GM19238 (cell line): ENCODE measurements at regions not wholly inside any gene's neighbourhood (a gene's known extent, or its start where the extent isn't known, plus 50 kb on each side); places are given as distances from the start of the nearest gene placed in this dataset.

Source experiments
- DNase-seq: peaks from one replicate; pipeline ENCODE4 v3.0.0; 2011; ENCODE audit warnings: low spot score; ENCODE audit not compliant: insufficient read length

DNA sequence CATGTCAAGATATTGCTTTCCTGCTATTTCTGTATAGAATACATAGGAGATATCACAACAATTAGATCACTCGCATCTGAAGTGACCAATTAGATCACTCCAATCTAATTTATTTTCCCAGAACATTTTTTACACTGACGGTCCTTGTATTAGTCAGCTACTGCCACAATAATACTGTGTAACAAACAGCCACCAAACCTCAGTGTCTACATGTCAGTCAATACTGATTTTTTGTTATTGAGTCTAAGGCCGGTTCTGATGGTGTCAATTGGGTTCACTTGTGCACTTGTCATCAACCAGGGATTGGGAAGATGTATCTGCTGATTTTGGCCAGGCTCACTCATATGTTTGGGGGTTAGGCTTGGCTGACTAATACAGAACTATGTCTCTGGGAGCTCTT lies 275.9 kb upstream of the NFE2L3 start:
- DNase-seq = no peak

DNA sequence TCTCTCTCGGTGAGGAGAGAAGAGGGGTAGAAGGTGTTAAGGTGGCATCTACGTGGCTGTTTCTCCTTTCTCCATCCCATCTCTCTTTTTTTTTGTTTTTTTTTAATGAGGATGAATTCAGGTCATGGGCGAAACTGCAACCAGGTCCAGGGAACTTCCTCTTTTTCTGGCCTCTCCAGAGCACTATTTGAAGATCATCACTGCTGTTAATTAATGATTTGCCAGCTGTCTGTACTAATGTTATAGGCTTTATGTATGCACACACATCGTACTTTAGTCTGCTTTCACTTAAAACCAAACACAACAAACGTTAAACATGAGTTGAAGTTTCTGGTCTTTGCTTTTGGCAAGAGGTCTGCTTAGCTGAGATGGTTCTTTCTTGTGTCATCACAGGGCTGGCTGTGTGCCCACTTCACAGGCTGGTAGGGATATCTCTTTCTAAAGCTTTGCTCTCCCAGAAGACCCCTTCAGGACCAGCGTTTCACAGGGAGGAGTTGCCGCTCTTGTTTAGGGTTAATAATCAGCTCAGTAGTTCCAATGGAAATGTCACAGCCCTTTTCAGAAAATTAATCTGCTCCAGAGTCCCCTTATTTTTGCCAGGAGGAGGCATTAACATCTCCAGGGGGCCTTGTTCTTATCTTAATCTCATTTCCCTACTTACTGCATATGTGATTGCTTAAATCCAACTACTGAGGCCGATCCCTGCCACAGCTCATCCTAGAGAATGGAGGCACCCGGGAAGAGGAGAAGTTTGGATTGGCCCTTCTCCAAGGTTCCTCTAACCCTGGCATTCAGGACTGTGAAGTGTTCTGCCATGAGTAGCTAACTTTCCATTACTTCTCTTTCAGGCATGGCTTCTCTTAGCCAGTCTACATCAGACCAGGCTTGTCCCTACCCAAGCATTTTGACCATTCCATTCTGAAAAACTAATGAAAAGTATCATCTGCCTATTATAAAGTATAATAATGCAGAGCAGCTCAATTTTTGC lies 273.9 kb upstream of the NFE2L3 start:
- no peak for DNase-seq

DNA sequence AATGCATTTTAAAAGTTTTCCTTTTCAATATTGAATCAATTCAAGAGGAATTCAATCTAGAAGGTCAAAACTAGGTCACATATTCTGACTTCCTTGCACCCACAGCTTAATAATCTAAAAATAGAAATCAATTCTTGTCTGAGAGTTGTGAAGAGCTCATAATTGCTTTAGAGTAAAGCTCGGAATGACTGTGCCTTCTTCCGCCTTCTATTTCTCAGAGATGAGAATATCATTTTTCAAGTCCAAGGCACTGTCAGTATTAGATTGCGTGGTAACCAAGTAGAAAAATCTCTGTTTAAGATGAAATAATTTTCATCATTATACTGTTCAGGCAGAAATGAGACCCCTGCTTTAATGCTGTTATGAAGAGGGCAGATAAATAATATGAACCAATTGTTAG lies 272.2 kb upstream of the NFE2L3 start:
- DNase-seq = no peak

DNA sequence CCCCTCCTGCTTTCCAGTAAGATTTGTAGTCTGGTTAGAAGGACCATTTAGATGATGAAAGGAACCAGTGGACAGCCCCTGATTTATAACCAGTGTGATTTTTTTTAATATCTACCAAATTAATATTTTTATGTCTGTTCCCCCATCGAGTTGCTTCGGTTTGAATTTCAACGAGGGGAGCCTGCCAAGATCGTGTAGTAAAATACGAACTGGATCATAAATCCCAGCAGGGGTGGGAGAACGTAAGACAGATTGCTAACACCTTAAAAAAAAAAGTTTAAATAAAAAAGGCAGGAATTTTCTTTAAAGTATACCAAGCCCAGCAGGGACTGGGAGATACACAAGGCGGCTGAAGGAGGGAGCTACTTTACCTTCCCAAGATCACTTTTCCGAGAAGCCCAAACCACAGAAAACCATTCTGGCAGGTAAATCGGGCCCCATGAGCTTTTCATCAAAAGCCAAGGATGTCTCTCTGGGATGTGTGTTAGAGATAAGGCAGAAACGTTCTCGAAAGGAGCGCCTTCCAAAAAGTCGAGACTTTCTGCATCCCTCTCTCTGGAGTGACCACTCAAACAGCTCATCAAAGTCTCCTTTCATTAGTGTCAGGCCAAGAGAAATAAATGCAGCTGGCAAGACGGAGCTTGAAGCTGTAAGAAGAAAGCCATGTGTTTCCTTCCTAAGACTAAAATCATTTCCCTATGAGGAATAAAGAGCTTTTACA lies 270.5 kb upstream of the NFE2L3 start:
- DNase-seq = no peak

DNA sequence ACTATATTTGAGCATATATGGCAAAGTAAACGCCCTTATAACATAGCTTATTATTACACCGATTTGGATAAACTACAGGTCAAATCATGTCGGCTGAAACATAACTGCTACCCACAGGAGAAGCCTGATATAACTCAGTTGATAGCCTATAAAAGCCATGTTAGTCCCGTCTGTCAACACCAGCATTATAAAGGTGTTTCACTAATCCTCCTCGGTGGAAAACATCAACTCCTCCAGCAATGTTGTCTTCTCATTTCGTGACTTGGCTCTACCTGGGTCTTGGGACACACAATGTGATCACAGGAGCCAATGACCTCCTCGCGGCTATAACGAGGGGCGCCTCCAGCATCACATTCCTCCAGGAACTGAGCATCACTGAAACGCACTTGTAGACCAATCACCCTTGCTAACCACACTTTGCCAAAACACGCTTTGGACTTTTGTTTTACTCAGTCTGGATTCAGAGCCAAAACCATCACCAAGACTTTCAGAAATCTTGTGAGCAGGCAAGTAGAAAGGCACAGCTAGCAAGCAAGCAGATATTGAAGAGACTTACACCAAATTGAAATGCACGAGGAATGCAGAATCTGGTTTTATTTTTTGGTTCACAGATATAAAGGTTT lies 269.7 kb upstream of the NFE2L3 start:
- DNase-seq = no peak

DNA sequence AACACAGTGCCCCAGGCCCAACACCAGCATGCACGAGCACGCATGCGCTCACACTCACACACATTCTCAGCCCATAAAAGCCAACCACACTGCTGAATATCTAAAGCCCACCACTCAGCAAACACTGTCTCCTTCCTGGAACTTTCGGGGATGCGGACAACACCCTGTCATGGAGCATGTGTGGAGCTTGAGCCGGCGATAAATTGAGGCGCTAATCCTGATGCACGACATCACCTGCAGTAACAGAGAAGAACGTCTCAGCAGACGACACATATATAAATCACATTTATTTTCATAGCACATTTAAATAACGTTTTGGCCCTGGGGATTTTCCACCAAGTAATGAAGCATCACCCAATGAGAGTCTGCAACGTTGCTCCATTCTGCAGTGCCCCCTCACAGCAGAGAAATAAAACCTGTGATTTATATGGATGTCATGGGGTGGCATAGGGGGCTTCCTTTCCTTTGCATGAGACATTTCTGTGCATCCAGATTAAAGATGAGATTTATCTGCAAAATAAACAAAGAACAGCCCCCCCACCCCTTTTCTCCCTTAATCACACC lies 267.7 kb upstream of the NFE2L3 start:
- no peak for DNase-seq

DNA sequence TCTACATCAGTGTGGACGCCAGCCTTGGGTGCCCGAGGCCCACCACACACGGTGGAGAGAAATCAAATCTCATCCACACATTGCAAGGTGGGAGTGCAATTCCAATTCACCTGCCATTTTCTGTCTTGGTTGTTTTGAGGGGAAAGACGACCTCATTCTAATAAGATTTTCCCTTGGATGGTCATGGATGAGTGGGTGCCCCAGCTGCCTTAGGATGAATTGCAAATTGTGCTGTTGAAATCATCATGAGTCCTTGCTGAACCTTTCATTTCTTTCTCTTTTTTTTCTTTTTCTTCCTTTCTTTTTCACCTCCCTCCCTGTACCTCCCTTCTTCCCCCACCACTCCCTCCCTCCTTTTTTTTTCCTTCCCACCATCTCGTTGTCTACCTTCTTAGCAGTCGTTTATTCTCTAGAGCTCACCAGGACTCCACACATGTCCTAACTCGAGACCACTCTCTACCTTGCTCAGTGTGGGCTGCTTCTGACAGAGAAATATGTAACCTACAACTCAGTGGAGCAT lies 266.9 kb upstream of the NFE2L3 start:
- no peak for DNase-seq

DNA sequence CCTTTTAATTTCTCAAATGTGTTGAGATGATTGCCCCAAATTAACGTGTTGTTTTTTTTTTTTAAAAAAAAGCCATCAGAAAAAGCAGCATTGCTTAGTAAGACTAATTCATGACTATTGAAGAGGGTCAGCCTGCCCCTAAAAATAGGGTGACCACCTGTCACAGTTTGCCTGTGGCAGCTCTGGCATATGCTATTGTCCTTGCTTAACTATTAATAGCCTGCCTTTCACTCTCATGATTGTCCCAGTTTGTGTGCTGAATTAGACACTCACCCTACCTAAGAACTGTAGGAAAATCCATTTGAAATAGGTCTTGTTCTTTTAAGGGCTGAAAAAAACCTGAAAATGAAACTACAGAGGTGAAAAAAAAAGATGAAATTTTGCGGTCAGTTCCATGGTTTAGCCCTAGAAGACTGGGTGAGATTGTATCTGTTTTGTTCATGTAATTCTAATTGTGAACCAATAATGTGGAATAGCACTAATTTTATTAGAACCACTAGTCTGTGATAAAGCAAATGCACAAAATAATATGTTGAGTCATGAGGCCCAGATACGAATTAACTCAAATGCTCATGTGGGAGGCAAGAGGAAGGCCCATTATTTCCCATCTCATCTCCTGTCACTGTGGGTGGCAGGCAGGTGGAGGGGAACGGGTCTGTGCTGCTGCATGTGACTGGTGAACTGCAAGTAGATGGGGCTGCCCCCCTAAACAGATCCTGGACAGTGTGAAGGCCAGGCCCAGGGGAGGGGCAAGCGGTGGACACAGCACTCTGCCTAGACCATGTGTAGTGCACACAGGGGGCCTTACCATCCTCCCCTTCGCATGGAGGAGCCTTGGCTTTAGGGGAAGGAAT lies 265.4 kb upstream of the NFE2L3 start:
- DNase-seq = no peak

DNA sequence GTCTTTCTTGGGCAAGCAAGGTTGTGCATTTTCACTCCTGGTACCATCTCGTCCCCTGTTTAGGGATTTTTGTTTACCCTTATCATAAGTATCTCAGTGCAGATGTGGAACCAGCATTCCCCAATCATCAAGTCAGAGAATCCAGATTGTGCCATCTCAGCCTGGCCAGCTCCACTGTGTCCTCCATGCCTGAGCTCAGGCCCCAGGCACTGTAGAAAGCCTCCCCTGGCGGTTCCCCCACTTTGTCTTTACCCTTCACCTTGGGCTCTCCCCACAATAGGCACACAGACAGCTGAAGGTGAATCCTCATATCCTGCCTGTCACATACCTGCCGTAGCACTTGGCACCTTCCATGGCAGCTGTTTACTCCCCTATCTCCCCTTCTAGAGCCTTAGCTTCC lies 264.7 kb upstream of the NFE2L3 start:
- DNase-seq = no peak

DNA sequence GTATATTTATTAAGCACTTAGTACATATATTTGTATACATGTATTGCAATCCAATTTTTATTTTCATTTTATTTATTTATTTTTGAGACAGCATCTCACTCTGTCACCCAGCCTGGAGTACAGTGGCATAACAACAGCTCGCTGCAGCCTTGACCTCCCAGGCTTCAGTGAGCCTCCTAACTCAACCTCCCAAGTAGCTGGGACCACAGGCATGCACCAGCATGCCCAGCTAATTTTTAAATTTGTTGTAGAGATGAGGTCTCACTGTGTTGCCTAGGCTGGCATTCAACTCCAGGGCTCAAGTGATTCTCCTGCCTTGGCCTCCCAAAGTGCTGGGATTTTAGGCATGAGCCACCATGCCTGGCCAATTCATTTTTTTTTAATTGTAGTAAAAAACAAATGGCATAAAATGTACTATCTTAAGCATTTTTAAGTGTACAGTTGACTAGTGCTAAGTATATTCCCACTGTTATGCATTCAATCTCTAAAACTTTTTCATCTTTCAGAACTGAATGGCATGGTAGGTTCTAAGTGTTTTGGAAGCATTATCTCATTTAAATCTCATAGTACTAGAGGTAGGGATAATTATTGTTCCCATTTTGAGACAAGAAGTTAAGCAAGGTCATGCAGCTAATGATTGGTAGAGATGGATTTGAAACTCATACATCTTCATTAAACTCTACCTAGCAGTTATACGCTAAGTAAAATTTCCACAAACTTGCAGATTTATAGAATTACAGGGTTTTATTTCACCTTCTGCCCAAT lies 264.0 kb upstream of the NFE2L3 start:
- no peak for DNase-seq

DNA sequence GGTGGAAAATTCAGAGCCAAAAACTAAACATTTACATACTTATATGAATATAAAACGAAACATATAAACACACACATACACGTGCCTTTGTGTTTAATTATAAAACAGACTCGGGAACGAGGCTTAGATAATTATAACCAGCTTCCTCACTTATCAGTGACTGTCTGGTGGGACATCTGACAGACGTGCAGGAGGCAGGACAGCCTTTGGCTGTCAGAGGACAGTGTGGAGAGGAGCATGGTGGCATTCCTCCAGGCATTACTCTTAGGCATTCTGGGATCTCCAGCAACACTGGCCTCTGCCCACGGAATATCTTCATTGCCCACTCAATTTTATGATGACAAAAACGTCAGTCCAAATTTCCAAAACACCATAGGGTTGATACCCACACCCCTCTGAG lies 262.2 kb upstream of the NFE2L3 start:
- DNase-seq = no peak

DNA sequence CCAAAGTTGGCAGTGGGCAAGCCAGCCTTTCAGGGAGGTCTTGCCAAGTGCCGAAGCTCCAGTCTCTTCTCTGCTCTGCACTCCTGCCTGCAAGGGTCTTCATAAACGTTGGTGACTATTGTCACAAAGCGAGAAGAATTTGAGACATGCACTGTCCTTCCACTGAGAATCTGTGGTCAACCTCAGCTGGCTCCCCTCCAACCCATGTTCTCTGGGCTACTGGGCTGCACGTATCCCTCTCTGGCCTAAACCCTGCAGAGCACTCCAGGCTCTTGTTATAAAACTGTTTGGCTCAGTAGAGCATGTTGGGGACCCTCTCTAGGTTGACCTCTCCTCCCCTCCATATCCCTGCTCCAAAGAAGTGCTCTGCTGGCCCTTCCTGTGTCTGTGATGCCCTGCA lies 260.4 kb upstream of the NFE2L3 start:
- no peak for DNase-seq

DNA sequence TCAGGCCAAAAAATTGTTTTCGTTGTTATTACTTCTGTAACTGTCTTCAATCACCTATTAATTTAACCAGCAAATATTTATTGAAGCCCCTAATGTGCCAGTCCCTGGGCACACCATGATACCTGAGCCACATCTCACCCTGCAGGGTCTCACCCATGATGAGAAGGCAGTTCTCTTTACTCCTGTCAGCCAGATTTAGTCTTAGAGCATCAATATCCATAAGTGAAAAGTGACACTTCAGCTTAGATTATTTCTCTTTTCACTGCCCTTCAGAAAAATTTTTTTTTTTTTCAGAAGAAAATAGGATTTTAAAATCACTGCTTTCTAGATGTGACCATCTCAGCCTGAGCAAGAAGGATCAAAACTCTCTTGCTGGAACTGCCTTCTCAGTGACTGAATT lies 258.6 kb upstream of the NFE2L3 start:
- no peak for DNase-seq

DNA sequence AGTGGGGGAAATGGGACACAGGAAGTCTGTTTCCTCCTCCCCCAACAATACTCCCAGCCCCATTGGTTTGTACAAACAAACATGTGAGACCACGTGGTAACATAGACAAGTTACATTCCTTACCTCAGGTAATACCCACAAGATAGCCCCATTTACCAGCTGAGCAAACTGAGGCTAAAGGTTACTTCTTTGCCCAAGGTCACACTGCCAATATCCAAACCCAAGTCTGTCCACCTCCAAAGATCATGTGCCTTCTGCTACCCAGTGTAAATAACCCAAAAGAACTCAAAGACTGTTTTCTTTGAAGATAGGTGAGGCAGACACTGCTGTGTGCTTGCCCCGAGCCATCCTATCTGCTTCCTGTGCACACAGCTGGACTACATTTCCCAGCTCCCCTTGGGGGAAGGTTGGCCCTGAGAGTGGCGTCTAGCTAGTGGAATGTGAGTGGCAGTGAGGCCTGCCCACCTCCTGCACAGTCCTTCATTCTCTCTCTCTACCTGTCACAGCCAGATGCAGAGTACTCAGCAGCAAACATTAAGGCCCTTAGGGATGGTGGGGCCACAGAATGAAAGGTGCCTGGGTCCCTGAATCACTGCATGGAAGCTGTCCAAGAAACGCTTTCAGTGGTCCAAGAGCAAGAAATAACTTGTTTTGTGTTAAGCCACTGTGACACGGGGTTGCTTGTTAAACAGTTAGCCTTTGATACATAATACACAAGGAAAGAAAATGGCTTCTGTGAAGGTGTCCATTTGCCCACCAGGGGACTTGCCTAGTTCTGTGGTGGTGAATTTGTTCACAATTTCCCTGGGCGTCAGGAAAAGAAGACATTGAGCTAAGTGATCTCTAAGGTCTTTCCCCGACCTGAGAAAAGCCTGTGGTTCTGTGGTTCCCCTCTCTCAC lies 257.7 kb upstream of the NFE2L3 start:
- no peak for DNase-seq

DNA sequence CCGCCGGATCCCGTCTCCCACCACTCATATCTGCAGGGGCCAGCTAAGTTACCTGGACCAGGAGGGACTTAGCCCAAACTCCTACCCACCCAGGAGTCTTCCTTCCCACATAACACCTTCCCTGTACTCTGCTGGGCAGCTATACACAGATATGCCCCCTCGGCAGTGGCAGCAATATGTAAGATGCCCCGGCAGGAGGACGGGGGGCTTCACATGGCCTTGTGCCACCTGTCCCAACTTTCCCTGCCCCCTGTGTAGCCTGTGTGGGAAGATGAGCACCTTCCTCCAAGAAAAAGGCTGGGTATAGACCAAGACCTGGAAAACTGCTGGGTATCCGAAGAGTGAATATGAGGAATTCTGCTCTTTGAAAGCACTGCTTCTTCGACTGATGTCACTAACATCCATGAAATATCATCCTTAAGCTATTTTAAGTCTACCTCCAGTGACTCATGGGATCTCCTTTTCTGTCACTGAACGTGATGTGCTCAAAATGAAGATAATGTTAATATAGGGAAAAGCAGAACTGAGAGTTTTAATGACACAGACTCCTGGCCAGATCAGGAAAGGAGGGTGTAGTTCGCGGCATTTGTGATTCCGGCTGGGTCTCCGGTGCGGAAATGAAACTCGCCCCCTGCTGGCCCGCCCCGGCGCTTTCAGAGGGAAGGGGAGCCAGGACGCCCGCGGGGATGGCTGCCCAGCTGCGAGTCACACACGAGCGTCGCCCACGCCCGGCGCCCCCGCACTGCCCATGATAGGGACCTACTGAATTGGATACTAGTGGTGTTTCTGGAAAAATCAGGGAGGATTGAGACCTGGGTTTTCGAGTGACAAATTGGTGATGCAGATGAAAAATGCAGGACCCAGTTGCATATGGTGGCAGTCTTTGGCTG lies 256.9 kb upstream of the NFE2L3 start:
- peak; percentile 47 for DNase-seq

DNA sequence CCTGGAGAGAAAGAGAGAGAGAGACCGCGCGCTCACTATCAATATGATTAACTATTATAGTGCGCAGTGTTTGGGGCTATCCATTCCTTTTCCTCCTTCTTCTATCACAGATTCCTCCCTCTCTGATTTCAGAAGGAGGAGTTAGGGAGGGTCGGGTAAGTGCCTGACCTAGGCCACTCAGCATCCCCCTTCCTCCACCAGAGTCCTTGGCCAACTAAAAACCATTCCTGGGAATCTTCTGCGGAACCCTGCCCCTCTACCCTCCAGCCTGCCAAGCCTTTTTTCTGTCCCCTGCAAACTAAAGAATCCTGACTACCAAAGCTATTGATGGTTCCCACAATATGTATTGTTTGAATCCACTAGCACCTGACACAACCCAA lies 256.2 kb upstream of the NFE2L3 start:
- no peak for DNase-seq

DNA sequence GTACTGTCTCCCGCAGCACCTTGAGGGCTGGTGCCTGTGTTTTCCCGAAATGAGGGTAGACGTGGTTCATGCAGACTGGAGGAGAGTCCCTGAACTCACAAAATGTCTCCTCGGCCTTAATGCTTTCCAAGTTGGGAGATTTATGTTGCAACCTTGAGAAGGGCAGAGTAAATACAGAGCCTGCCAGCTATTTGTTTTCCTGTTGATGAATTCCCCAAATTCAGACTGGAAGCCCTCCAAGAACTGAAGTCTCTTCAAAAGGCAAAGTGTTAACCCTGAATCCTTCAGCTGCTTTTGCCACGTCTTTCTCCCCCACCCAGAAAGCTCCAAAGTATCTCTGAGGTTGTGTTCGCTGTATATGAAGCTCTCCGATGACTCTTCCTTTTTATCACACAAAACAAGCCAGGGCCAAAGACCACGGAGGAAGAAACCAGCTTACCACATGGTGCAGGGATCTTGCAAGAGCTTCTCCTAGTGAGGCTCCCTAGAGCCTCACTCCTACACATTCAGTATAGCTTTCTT lies 254.7 kb upstream of the NFE2L3 start:
- no peak for DNase-seq

DNA sequence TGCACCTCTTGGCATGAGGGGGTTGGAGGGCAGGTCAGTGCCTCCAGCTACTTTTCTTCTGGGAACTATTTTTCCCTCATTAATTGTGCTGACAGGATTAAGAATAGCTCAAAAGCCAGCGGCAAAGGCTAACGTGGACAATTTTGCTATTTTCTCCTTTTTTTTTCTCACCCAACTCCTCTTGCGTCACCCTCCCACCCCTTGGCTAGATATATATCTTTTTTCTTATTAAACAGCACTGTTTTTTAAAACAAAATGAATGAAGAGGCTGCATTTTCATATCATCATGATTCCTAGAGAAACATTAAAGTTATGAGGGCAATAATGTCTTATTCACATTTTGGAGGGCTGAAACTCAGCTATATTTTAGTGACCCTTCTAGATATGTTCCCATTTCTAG lies 251.8 kb upstream of the NFE2L3 start:
- no peak for DNase-seq
